MCF 10A (cell line): ENCODE measurements at regions not wholly inside any gene's neighbourhood (a gene's known extent, or its start where the extent isn't known, plus 50 kb on each side); places are given as distances from the start of the nearest gene placed in this dataset.

Experiments
- BruUV-seq: library from RNA; stranded (reverse); fragments of 400-500 nt; replicated peaks from 2 replicates; lab custom pipeline; 2021; lab: Mats Ljungman, UMichigan
- CTCF ChIA-PET: fragments of 300-600 bp; sonication (Branson Sonifier 250); formaldehyde crosslinking; extraction: SDS; loops from one replicate; lab custom pipeline; 2021; ENCODE audit warnings: antibody characterized with exemption, inconsistent platforms; lab: Yijun Ruan, JAX
- POLR2A ChIA-PET: fragments of 300-600, 350-650 bp; sonication (Branson Sonifier 250); formaldehyde crosslinking; extraction: SDS; loops from one replicate; lab custom pipeline; 2020; ENCODE audit warnings: antibody characterized with exemption, inconsistent platforms; lab: Yijun Ruan, JAX
- DNase-seq: peaks from one replicate; pipeline ENCODE4 v3.0.0-alpha.2; 2018; ENCODE audit not compliant: unreplicated experiment
- H3K27ac Mint-ChIP-seq: one replicate; pipeline ENCODE4 v1.8.0; 2022; ENCODE audit warnings: mild to moderate bottlenecking, low read depth, mixed read lengths; ENCODE audit not compliant: unreplicated experiment
- H3K27me3 Mint-ChIP-seq: one replicate; pipeline ENCODE4 v1.8.0; 2022; ENCODE audit warnings: mixed read lengths; ENCODE audit not compliant: insufficient read depth, unreplicated experiment
- H3K36me3 Mint-ChIP-seq: one replicate; pipeline ENCODE4 v1.8.0; 2022; ENCODE audit warnings: mild to moderate bottlenecking, moderate library complexity, mixed read lengths; ENCODE audit not compliant: insufficient read depth, unreplicated experiment
- H3K4me1 Mint-ChIP-seq: one replicate; pipeline ENCODE4 v1.8.0; 2022; ENCODE audit warnings: mixed read lengths; ENCODE audit not compliant: insufficient read depth, unreplicated experiment
- H3K4me3 Mint-ChIP-seq: one replicate; pipeline ENCODE4 v1.8.0; 2022; ENCODE audit warnings: mild to moderate bottlenecking, moderate library complexity, mixed read lengths; ENCODE audit not compliant: unreplicated experiment
- H3K9me3 Mint-ChIP-seq: one replicate; pipeline ENCODE4 v1.8.0; 2022; ENCODE audit warnings: mixed read lengths; ENCODE audit not compliant: unreplicated experiment
- intact Hi-C: fragments of 100-400 bp; cut with micrococcal nuclease; formaldehyde crosslinking; loops from 2 replicates; pipeline ENCODE4 v1.14.1; 2022
- TF ChIP-seq, protein P1 (sequence below): fragments of 200-600 bp; IDR thresholded peaks from one replicate; pipeline ENCODE4 v1.8.0; 2022; ENCODE audit warnings: antibody characterized with exemption, mild to moderate bottlenecking; ENCODE audit not compliant: unreplicated experiment

DNA sequence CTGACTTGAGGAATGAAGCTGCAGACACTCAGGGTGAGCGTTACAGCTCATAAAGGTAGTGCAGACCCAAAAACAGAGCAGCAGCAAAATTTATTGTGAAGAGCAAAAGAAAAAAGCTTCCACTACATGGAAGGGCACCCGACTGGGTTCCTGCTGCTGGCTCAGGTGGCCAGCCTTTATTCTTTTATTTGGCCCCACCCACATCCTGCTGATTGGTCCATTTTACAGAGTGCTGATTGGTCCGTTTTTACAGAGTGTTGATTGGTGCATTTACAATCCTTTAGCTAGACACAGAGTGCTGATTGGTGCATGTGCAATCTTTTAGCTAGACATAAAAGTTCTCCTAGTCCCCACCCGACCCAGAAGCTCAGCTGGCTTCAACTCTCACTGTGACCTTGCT is 95.3 kb upstream of the STMND1 start:
- intact Hi-C loops: no loop called here
- no peak overlapping the region for H3K4me3 Mint-ChIP-seq
- H3K27me3 Mint-ChIP-seq: peaks cover 10% of the 10 kb centered on the region
- no peaks in the 10 kb centered on the region for H3K36me3 Mint-ChIP-seq
- TF ChIP-seq, protein P1, sequence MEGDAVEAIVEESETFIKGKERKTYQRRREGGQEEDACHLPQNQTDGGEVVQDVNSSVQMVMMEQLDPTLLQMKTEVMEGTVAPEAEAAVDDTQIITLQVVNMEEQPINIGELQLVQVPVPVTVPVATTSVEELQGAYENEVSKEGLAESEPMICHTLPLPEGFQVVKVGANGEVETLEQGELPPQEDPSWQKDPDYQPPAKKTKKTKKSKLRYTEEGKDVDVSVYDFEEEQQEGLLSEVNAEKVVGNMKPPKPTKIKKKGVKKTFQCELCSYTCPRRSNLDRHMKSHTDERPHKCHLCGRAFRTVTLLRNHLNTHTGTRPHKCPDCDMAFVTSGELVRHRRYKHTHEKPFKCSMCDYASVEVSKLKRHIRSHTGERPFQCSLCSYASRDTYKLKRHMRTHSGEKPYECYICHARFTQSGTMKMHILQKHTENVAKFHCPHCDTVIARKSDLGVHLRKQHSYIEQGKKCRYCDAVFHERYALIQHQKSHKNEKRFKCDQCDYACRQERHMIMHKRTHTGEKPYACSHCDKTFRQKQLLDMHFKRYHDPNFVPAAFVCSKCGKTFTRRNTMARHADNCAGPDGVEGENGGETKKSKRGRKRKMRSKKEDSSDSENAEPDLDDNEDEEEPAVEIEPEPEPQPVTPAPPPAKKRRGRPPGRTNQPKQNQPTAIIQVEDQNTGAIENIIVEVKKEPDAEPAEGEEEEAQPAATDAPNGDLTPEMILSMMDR: no peak
- peaks cover 7% of the 10 kb centered on the region for H3K9me3 Mint-ChIP-seq
- no peak for DNase-seq
- ChIA-PET POLR2A (interaction anchor here (0.6 kb wide), 2 partner anchors 10 to 695 kb away, joined by 3 read pairs; no protein-coding TSS in a partner anchor), CTCF (interaction anchor here (0.7 kb wide), 1 partner anchor 13 kb away, joined by 3 read pairs; no protein-coding TSS in a partner anchor)
- H3K4me1 Mint-ChIP-seq: no peaks in the 10 kb centered on the region
- H3K27ac Mint-ChIP-seq: no peak overlapping the region
- no TSS peak for BruUV-seq

DNA sequence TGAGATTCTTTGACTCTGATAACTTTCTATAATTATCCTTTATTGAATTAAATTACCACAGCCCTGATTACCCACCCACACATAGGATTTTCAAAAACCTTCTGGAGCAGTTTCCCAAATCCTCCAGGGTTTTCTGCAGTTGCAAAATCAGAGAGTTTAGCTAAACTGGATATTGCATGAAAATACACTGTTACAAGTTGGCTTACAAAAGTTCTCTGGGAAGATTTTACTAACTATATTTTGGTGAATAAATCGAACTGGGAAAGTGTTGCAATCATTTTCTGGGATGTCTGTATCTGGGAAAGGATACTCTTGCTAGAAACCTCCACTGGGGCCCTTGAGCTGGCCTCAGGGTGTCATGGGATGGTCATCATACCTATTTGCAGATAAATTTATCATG is 97.6 kb upstream of the STMND1 start:
- POLR2A ChIA-PET: interaction anchor here (0.6 to 1.2 kb wide), 3 partner anchors 18 to 107 kb away, joined by 3 to 4 read pairs (median 4); no protein-coding TSS in a partner anchor
- Mint-ChIP-seq H3K4me3 (no peak overlapping the region), H3K36me3 (no peaks in the 10 kb centered on the region), H3K9me3 (peaks cover 7% of the 10 kb centered on the region), H3K27ac (no peak overlapping the region), H3K4me1 (peaks cover 6% of the 10 kb centered on the region), H3K27me3 (peaks cover 10% of the 10 kb centered on the region)
- no TSS peak for BruUV-seq
- CTCF ChIA-PET: interaction anchor here (0.6 to 1.3 kb wide), 3 partner anchors 14 to 601 kb away, joined by 3 to 4 read pairs (median 3); no protein-coding TSS in a partner anchor
- intact Hi-C loops: no loop called here
- no peak for DNase-seq
- TF ChIP-seq, protein P1: no peak

DNA sequence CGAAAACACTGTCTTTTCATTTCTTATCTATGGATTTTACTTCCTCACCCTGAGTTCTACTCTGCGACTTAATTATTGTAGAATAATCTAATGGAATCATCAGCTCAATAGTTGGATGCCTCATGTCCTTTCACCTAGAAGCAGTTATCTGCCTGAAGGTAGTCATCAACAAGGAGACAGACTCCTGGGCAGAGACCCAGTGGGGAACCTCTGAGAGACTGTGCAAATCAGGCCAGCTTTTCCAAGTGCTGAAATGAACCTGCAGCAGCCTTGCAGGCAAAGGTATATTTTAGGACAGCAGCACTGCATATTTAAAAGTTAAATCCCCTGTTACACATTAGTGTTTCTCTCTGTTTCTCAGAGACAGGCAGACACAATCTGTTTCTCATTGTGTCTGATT is 99.7 kb upstream of the STMND1 start:
- Mint-ChIP-seq H3K36me3 (no peaks in the 10 kb centered on the region), H3K4me3 (no peak overlapping the region), H3K4me1 (peaks cover 6% of the 10 kb centered on the region), H3K27me3 (peaks cover 10% of the 10 kb centered on the region), H3K9me3 (no peaks in the 10 kb centered on the region), H3K27ac (no peak overlapping the region)
- intact Hi-C loops: no loop called here
- POLR2A ChIA-PET: interaction anchor here (1.1 to 1.7 kb wide), 2 partner anchors 10 to 16 kb away, joined by 3 read pairs; no protein-coding TSS in a partner anchor
- no peak for DNase-seq
- no TSS peak for BruUV-seq
- TF ChIP-seq, protein P1: no peak
- CTCF ChIA-PET: interaction anchor here (2.9 kb wide), 1 partner anchor 238 kb away, joined by 12 read pairs; no protein-coding TSS in a partner anchor

DNA sequence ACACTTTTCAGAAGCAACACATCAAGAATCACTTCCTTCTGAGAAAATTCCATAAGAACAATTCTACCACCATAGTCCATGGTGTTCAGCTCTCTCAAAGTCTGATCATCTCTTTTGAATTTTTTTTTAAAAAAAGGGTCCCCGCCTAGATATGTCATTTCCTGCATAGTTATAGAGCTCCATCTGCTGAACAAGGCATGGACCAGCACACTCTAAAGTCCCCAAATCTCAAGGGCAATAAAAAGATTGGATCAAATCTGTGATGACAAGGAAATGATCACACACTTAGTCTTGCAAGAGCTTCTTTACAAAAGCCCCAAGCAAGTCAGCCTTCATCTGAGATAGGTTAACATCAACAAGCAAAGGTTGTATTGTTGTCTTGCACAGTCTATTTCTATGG is 100.7 kb upstream of the STMND1 start:
- H3K4me1 Mint-ChIP-seq: peaks cover 6% of the 10 kb centered on the region
- no TSS peak for BruUV-seq
- ChIA-PET POLR2A (interaction anchor here (0.8 to 1.1 kb wide), 2 partner anchors 9 to 15 kb away, joined by 3 to 4 read pairs; no protein-coding TSS in a partner anchor), CTCF (interaction anchor here (0.6 to 2.9 kb wide), 5 partner anchors 39 to 237 kb away, joined by 3 to 12 read pairs (median 3); no protein-coding TSS in a partner anchor)
- H3K9me3 Mint-ChIP-seq: no peaks in the 10 kb centered on the region
- no peaks in the 10 kb centered on the region for H3K36me3 Mint-ChIP-seq
- TF ChIP-seq, protein P1: no peak
- no peak overlapping the region for H3K27ac Mint-ChIP-seq
- H3K27me3 Mint-ChIP-seq: peaks cover 10% of the 10 kb centered on the region
- no peak for DNase-seq
- intact Hi-C loops: no loop called here
- no peak overlapping the region for H3K4me3 Mint-ChIP-seq
